Ishikawa (cell line): ENCODE measurements at regions not wholly inside any gene's neighbourhood (a gene's known extent, or its start where the extent isn't known, plus 50 kb on each side); places are given as distances from the start of the nearest gene placed in this dataset.

Experiments
- CEBPB ChIP-seq: IDR thresholded peaks from 2 replicates; pipeline ENCODE4 v1.6.1; 2012
- CREB1 ChIP-seq: IDR thresholded peaks from 2 replicates; pipeline ENCODE4 v1.6.1; 2012; ENCODE audit warnings: low read depth
- EGR1 ChIP-seq: IDR thresholded peaks from 2 replicates; pipeline ENCODE4 v1.6.1; 2012
- EP300 ChIP-seq: IDR thresholded peaks from 2 replicates; pipeline ENCODE4 v1.6.1; 2012; ENCODE audit warnings: borderline replicate concordance
- FOXM1 ChIP-seq: IDR thresholded peaks from 2 replicates; pipeline ENCODE4 v1.6.1; 2012; ENCODE audit warnings: low read depth, borderline replicate concordance
- NFIC ChIP-seq: IDR thresholded peaks from 2 replicates; pipeline ENCODE4 v1.6.1; 2012
- RAD21 ChIP-seq: IDR thresholded peaks from 2 replicates; pipeline ENCODE4 v1.6.1; 2012; ENCODE audit warnings: low read depth
- TAF1 ChIP-seq: IDR thresholded peaks from 2 replicates; pipeline ENCODE4 v1.6.1; 2012; ENCODE audit warnings: low read depth, mild to moderate bottlenecking
- TCF12 ChIP-seq: IDR thresholded peaks from 2 replicates; pipeline ENCODE4 v1.6.1; 2012; ENCODE audit warnings: low read depth
- TEAD4 ChIP-seq: IDR thresholded peaks from 2 replicates; pipeline ENCODE4 v1.6.1; 2012
- YY1 ChIP-seq: IDR thresholded peaks from 2 replicates; pipeline ENCODE4 v1.6.1; 2012; ENCODE audit warnings: low read depth
- ZBTB7A ChIP-seq: IDR thresholded peaks from 2 replicates; pipeline ENCODE4 v1.6.1; 2012; ENCODE audit warnings: low read depth
- TF ChIP-seq, protein P1 (sequence below): IDR thresholded peaks from 2 replicates; pipeline ENCODE4 v1.6.1; 2012; ENCODE audit warnings: low read depth, mild to moderate bottlenecking
- TF ChIP-seq, protein P2 (sequence below): IDR thresholded peaks from 2 replicates; pipeline ENCODE4 v1.6.1; 2012
- TF ChIP-seq, protein P3 (sequence below): IDR thresholded peaks from 2 replicates; pipeline ENCODE4 v1.6.1; 2012

DNA sequence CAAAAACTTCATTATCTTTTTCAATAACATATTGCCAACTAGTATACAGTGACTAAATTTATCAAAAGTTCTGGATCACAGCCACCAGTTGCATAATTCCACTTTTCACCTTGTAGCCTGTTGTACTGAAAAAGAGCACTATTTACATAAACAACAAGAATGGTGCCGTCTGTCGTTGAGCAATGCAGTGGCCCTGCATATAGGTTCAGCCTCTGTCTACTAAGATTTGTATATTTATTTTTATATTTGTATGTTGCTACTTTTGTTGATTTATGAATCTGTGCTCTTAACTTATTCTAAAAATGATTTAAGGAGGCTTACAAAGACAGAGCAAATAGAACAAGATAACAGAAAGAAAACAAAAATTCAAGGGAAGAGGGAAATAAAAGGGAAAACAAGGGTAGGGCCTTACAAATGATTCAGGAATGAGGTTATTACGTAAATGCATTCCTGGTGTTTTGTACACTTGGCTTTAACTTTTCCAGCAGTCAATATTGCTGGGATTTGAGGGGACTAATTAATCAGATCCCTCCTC lies 257.6 kb upstream of the STT3B start:
- TF ChIP-seq FOXM1 (no peak), NFIC (no peak), YY1 (no peak), TAF1 (no peak), RAD21 (no peak), CEBPB (no peak), TEAD4 (no peak), TCF12 (no peak), EGR1 (no peak), CREB1 (no peak), EP300 (no peak), ZBTB7A (no peak)
- TF ChIP-seq, protein P1, sequence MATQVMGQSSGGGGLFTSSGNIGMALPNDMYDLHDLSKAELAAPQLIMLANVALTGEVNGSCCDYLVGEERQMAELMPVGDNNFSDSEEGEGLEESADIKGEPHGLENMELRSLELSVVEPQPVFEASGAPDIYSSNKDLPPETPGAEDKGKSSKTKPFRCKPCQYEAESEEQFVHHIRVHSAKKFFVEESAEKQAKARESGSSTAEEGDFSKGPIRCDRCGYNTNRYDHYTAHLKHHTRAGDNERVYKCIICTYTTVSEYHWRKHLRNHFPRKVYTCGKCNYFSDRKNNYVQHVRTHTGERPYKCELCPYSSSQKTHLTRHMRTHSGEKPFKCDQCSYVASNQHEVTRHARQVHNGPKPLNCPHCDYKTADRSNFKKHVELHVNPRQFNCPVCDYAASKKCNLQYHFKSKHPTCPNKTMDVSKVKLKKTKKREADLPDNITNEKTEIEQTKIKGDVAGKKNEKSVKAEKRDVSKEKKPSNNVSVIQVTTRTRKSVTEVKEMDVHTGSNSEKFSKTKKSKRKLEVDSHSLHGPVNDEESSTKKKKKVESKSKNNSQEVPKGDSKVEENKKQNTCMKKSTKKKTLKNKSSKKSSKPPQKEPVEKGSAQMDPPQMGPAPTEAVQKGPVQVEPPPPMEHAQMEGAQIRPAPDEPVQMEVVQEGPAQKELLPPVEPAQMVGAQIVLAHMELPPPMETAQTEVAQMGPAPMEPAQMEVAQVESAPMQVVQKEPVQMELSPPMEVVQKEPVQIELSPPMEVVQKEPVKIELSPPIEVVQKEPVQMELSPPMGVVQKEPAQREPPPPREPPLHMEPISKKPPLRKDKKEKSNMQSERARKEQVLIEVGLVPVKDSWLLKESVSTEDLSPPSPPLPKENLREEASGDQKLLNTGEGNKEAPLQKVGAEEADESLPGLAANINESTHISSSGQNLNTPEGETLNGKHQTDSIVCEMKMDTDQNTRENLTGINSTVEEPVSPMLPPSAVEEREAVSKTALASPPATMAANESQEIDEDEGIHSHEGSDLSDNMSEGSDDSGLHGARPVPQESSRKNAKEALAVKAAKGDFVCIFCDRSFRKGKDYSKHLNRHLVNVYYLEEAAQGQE = no peak
- TF ChIP-seq, protein P2, sequence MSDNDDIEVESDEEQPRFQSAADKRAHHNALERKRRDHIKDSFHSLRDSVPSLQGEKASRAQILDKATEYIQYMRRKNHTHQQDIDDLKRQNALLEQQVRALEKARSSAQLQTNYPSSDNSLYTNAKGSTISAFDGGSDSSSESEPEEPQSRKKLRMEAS = no peak
- TF ChIP-seq, protein P3, sequence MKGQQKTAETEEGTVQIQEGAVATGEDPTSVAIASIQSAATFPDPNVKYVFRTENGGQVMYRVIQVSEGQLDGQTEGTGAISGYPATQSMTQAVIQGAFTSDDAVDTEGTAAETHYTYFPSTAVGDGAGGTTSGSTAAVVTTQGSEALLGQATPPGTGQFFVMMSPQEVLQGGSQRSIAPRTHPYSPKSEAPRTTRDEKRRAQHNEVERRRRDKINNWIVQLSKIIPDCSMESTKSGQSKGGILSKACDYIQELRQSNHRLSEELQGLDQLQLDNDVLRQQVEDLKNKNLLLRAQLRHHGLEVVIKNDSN = no peak

DNA sequence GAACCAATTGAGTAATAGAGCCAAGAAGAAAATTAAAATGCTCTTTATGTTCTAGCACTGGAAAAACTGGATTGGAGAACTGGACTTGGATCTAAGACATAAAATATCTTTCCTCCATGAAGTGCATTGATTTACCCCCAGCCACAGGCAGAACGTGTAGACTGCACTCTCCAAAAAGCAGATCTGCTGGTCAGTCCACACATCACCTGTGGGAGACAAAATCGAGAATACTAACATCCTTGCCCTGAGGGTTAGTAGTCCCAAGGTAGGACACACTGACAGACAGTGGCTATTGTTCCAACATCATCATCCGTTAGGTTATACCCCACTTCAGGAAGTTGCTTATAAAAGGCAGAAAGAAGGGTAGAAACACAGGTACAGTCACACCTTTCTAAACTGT lies 257.1 kb upstream of the STT3B start:
- no peak for TF ChIP-seq CREB1
- TF ChIP-seq EGR1 = no peak
- TF ChIP-seq EP300 = no peak
- no peak for TF ChIP-seq FOXM1
- TF ChIP-seq YY1 = no peak
- TF ChIP-seq TEAD4 = no peak
- no peak for TF ChIP-seq NFIC
- TF ChIP-seq, protein P1 = no peak
- TF ChIP-seq, protein P3 = no peak
- no peak for TF ChIP-seq TAF1
- no peak for TF ChIP-seq TCF12
- TF ChIP-seq CEBPB = no peak
- TF ChIP-seq, protein P2 = no peak
- no peak for TF ChIP-seq RAD21

DNA sequence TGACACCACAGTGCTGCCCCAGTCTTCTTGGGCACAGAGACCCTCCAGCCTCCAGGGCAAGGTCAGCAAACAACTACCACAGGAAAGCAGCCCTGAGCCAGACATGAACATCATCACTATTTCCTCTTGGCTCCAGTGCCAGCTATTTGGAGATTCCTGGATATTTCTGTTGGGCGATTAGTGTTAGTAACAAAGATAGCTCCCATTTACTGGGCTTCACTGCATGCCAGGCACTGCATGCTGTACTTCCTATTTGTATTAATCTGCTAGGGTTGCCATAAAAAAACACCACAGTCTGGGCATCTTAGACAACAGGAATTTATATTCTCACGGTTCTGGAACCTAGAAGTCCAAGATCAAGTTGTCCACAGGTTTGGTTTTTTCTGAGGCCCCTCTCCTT lies 255.1 kb upstream of the STT3B start:
- no peak for TF ChIP-seq ZBTB7A
- TF ChIP-seq TCF12 = no peak
- TF ChIP-seq RAD21 = no peak
- TF ChIP-seq YY1 = no peak
- no peak for TF ChIP-seq EGR1
- no peak for TF ChIP-seq EP300
- TF ChIP-seq, protein P1 = no peak
- TF ChIP-seq TEAD4 = no peak
- TF ChIP-seq, protein P2 = no peak
- TF ChIP-seq, protein P3 = no peak
- no peak for TF ChIP-seq CEBPB
- no peak for TF ChIP-seq FOXM1

DNA sequence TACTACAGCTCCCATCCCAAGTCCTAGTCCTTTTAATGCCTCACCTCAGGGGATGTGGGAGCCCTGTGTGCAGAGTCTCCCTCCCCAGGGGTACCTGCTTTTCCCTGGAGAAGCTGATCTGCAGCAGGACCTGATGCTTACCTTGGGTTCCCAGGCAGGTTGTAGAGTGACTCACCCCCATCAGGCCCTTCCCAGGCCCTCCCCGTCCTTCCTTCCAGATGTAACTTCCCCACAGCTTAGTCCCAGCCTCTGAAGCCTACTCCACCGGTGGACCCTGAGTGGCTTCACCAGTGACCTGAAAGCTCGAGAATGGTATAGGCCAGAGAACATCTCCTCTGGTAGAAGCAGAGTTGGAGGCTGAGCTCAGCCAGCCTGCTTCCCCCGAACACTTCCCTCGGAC lies 254.2 kb upstream of the STT3B start:
- TF ChIP-seq TCF12 = no peak
